CD14-positive monocyte (primary cell): ENCODE measurements at regions not wholly inside any gene's neighbourhood (a gene's known extent, or its start where the extent isn't known, plus 50 kb on each side); places are given as distances from the start of the nearest gene placed in this dataset.

Source experiments
- DNase-seq, 3 donors: peaks; one replicate each; pipeline ENCODE4 v3.0.0-alpha.2; 2011 to 2022
- H2AFZ ChIP-seq: 2 replicates; pipeline ENCODE4 v1.6.0; 2012; ENCODE audit warnings: mild to moderate bottlenecking, low read depth, low read length, inconsistent platforms; ENCODE audit not compliant: insufficient read depth, poor library complexity, severe bottlenecking
- H3K27ac ChIP-seq, 2 donors: 1 replicate in 1 of 2; 2 replicates in 1 of 2; pipeline ENCODE4 v1.5.1; 2012 to 2013; ENCODE audit warnings: low read length in 2 of 2, control low read depth in 1 of 2, inconsistent platforms in 1 of 2, low read depth in 1 of 2, mild to moderate bottlenecking in 1 of 2
- H3K27me3 ChIP-seq, 2 donors: one replicate each; pipeline versions ENCODE4 v1.6.0 to v1.6.1; 2011 to 2013; ENCODE audit warnings: low read length in 2 of 2; ENCODE audit not compliant: control insufficient read depth in 2 of 2, insufficient read depth in 2 of 2
- H3K36me3 ChIP-seq, 2 donors: replicated peaks in 1 of 2; 1 replicate in 1 of 2; 2 replicates in 1 of 2; pipeline versions ENCODE4 v1.5.1 to v1.6.1; 2012 to 2013; ENCODE audit warnings: low read length in 2 of 2, control low read depth in 1 of 2, inconsistent platforms in 1 of 2, mild to moderate bottlenecking in 1 of 2; ENCODE audit not compliant: insufficient read depth in 2 of 2, control insufficient read depth in 1 of 2
- H3K4me1 ChIP-seq, 2 donors: 1 replicate in 1 of 2; 2 replicates in 1 of 2; pipeline versions ENCODE4 v1.5.1 to v1.6.1; 2012 to 2013; ENCODE audit warnings: low read length in 2 of 2, control low read depth in 1 of 2, inconsistent platforms in 1 of 2, mild to moderate bottlenecking in 1 of 2, moderate library complexity in 1 of 2; ENCODE audit not compliant: insufficient read depth in 2 of 2, control insufficient read depth in 1 of 2
- H3K4me2 ChIP-seq: replicated peaks from 2 replicates; pipeline ENCODE3; 2012; ENCODE audit warnings: low read length, moderate library complexity, mild to moderate bottlenecking; ENCODE audit not compliant: poor library complexity, severe bottlenecking; ENCODE audit errors: extremely low read depth
- H3K4me3 ChIP-seq, 3 experiments: fragments of 200-600 bp in 1 of 3; sonication (generic) in 1 of 3; replicated peaks in 1 of 3; 1 replicate in 2 of 3; 2 replicates in 1 of 3; pipeline ENCODE4 v1.5.1; 2011 to 2013; ENCODE audit warnings: low read length in 3 of 3, mild to moderate bottlenecking in 3 of 3, control low read depth in 2 of 3, low read depth in 2 of 3, inconsistent platforms in 1 of 3, moderate library complexity in 1 of 3
- H3K79me2 ChIP-seq: 2 replicates; pipeline ENCODE4 v1.6.0; 2012; ENCODE audit warnings: mild to moderate bottlenecking, control low read depth, inconsistent platforms, low read length, moderate library complexity; ENCODE audit not compliant: insufficient read depth
- H3K9ac ChIP-seq: 2 replicates; pipeline ENCODE4 v1.6.0; 2017; ENCODE audit warnings: low read length, mild to moderate bottlenecking; ENCODE audit not compliant: insufficient read depth, poor library complexity, severe bottlenecking
- H3K9me3 ChIP-seq, 2 donors: replicated peaks in 1 of 2; 1 replicate in 1 of 2; 2 replicates in 1 of 2; pipeline versions ENCODE4 v1.5.1 to v1.6.1; 2012 to 2013; ENCODE audit warnings: low read length in 2 of 2, control low read depth in 1 of 2; ENCODE audit not compliant: control insufficient read depth in 1 of 2, insufficient read depth in 1 of 2
- H4K20me1 ChIP-seq: 2 replicates; pipeline ENCODE4 v1.6.0; 2012; ENCODE audit warnings: mild to moderate bottlenecking, low read length, control low read depth, moderate library complexity; ENCODE audit not compliant: insufficient read depth
- H3K27ac Mint-ChIP-seq, 7 donors: one replicate each; pipeline ENCODE4 v1.8.0; 2020; ENCODE audit warnings: mild to moderate bottlenecking in 7 of 7, mixed read lengths in 7 of 7, moderate library complexity in 6 of 7, inconsistent platforms in 2 of 7
- H3K27me3 Mint-ChIP-seq, 3 donors: one replicate each; pipeline ENCODE4 v1.8.0; 2021 to 2022; ENCODE audit warnings: low read depth in 3 of 3, mild to moderate bottlenecking in 3 of 3, mixed read lengths in 3 of 3, moderate library complexity in 3 of 3, inconsistent platforms in 1 of 3
- H3K36me3 Mint-ChIP-seq, 2 donors: one replicate each; pipeline ENCODE4 v1.8.0; 2020; ENCODE audit warnings: mixed read lengths in 2 of 2, inconsistent platforms in 1 of 2, mild to moderate bottlenecking in 1 of 2
- H3K4me1 Mint-ChIP-seq: one replicate; pipeline ENCODE4 v1.8.0; 2020; ENCODE audit warnings: mild to moderate bottlenecking, mixed read lengths
- H3K4me3 Mint-ChIP-seq, 2 donors: one replicate each; pipeline ENCODE4 v1.8.0; 2020; ENCODE audit warnings: mild to moderate bottlenecking in 2 of 2, mixed read lengths in 2 of 2, moderate library complexity in 1 of 2
- H3K9me3 Mint-ChIP-seq, 7 donors: one replicate each; pipeline ENCODE4 v1.8.0; 2020 to 2022; ENCODE audit warnings: mixed read lengths in 7 of 7, mild to moderate bottlenecking in 6 of 7, moderate library complexity in 6 of 7, inconsistent platforms in 2 of 7
- CTCF ChIP-seq: fragments of 200-600 bp; IDR thresholded peaks from one replicate; pipeline ENCODE4 v1.8.0; 2022; ENCODE audit warnings: antibody characterized with exemption, mild to moderate bottlenecking
- WGBS: methylation state at CpG from one replicate; pipeline ENCODE4 v1.1.5; 2013; ENCODE audit warnings: missing lambda C conversion rate; ENCODE audit not compliant: insufficient coverage; 5-methylcytosine and 5-hydroxymethylcytosine counted together
- intact Hi-C, 2 donors: fragments of 100-400 bp; cut with micrococcal nuclease; formaldehyde crosslinking; loops; one replicate each; pipeline versions ENCODE4 v1.15.0 to v1.15.1; 2023

- Mint-ChIP-seq H3K4me3 (no peak overlapping the region), H3K27ac (no peak overlapping the region), H3K36me3 (no peaks in the 10 kb centered on the region), H3K27me3 (peaks cover 0 to 1% (median 0%) of the 10 kb centered on the region in 3 donors), H3K4me1 (no peaks in the 10 kb centered on the region), H3K9me3 (peaks cover 7 to 26% (median 22%) of the 10 kb centered on the region in 7 donors)
- H3K4me1 ChIP-seq = no peaks in the 10 kb centered on the region
- WGBS = no CpG with 5 or more reads among the region's 2 CpGs
- H3K27ac ChIP-seq = no peak overlapping the region
- no peaks in the 10 kb centered on the region for H3K36me3 ChIP-seq
- H4K20me1 ChIP-seq = no peaks in the 10 kb centered on the region
- no peak overlapping the region for H3K4me2 ChIP-seq
- no peak overlapping the region for H2AFZ ChIP-seq
- no peaks in the 10 kb centered on the region for H3K27me3 ChIP-seq
- intact Hi-C loops = no loop called here
- H3K79me2 ChIP-seq = no peaks in the 10 kb centered on the region
- TF ChIP-seq CTCF = no peak
- H3K4me3 ChIP-seq = no peak overlapping the region
- no peak for DNase-seq
- H3K9me3 ChIP-seq = peaks cover 10 to 32% of the 10 kb centered on the region in 2 donors
- H3K9ac ChIP-seq = no peak overlapping the region
These were observed 179.6 kb downstream of the RASSF9 start for GRCh38 chr12:85656561-85656960.

GRCh38 chr12:85657251-85657650 lies 179.0 kb downstream of the RASSF9 start:
- no peak overlapping the region for H3K4me3 Mint-ChIP-seq
- intact Hi-C loops = no loop called here
- Histone ChIP-seq H3K27ac (no peak overlapping the region), H3K27me3 (no peaks in the 10 kb centered on the region), H3K4me1 (no peaks in the 10 kb centered on the region), H3K9me3 (peaks cover 10 to 32% of the 10 kb centered on the region in 2 donors), H2AFZ (no peak overlapping the region), H3K79me2 (no peaks in the 10 kb centered on the region), H3K4me2 (no peak overlapping the region), H3K4me3 (no peak overlapping the region), H3K36me3 (no peaks in the 10 kb centered on the region), H3K9ac (no peak overlapping the region), H4K20me1 (no peaks in the 10 kb centered on the region)
- H3K27ac Mint-ChIP-seq = no peak overlapping the region
- no CpG with 5 or more reads among the region's 2 CpGs for WGBS
- no peak for TF ChIP-seq CTCF
- DNase-seq = no peak
- H3K9me3 Mint-ChIP-seq = peaks cover 7 to 24% (median 20%) of the 10 kb centered on the region in 7 donors
- H3K36me3 Mint-ChIP-seq = no peaks in the 10 kb centered on the region
- H3K27me3 Mint-ChIP-seq = peaks cover 0 to 1% (median 0%) of the 10 kb centered on the region in 3 donors
- H3K4me1 Mint-ChIP-seq = no peaks in the 10 kb centered on the region
